Stimulated activated CD4-positive, alpha-beta T cell treated with anti-CD3 and anti-CD28 coated beads, TNF-alpha, amount 100 ng/mL, for 24 hours (primary cell): ENCODE measurements at regions not wholly inside any gene's neighbourhood (a gene's known extent, or its start where the extent isn't known, plus 50 kb on each side); places are given as distances from the start of the nearest gene placed in this dataset.

Source experiments
- DNase-seq, 3 experiments: peaks; one replicate each; pipeline ENCODE4 v3.0.0-alpha.2; 2020; ENCODE audit warnings: low read depth in 3 of 3

GRCh38 chr18:24672165-24672941 lies 211.9 kb downstream of the HRH4 start:
- DNase-seq = no peak

GRCh38 chr18:24674200-24674599 lies 213.8 kb downstream of the HRH4 start:
- DNase-seq = no peak

- DNase-seq = no peak
These were observed 214.2 kb downstream of the HRH4 start for GRCh38 chr18:24674605-24675004.

- DNase-seq = no peak
These were observed 216.6 kb downstream of the HRH4 start for GRCh38 chr18:24677011-24677410.

- no peak for DNase-seq
These were observed 217.7 kb downstream of the HRH4 start for GRCh38 chr18:24678107-24678506.

GRCh38 chr18:24678626-24679025 lies 218.2 kb downstream of the HRH4 start:
- no peak for DNase-seq

- no peak for DNase-seq
These were observed 218.6 kb downstream of the HRH4 start for GRCh38 chr18:24679062-24679461.

- DNase-seq = no peak
These were observed 223.5 kb downstream of the HRH4 start for GRCh38 chr18:24683925-24684324.

GRCh38 chr18:24685254-24685959 lies 225.0 kb downstream of the HRH4 start:
- no peak for DNase-seq

- DNase-seq = no peak
These were observed 234.7 kb downstream of the HRH4 start for GRCh38 chr18:24695168-24695567.

- no peak for DNase-seq
These were observed 241.6 kb downstream of the HRH4 start for GRCh38 chr18:24702001-24702515.

- no peak for DNase-seq
These were observed 242.9 kb downstream of the HRH4 start for GRCh38 chr18:24703316-24703715.

GRCh38 chr18:24704946-24705630 lies 244.7 kb downstream of the HRH4 start:
- DNase-seq = no peak

GRCh38 chr18:24710474-24710873 lies 250.0 kb downstream of the HRH4 start:
- DNase-seq = no peak

- DNase-seq = no peak
These were observed 259.4 kb downstream of the HRH4 start for GRCh38 chr18:24719791-24720190.

- no peak for DNase-seq
These were observed 261.0 kb downstream of the HRH4 start for GRCh38 chr18:24721388-24721787.

GRCh38 chr18:24725644-24726415 lies 265.4 kb downstream of the HRH4 start:
- no peak for DNase-seq

GRCh38 chr18:24726727-24727492 lies 266.5 kb downstream of the HRH4 start:
- DNase-seq = peak; percentile 2 to 56 (median 22)

- no peak for DNase-seq
These were observed 267.2 kb downstream of the HRH4 start for GRCh38 chr18:24727685-24728084.

GRCh38 chr18:24731158-24731557 lies 270.7 kb downstream of the HRH4 start:
- no peak for DNase-seq

GRCh38 chr18:24731981-24732380 lies 271.5 kb downstream of the HRH4 start:
- no peak for DNase-seq
